ENCODE measurements at regions not wholly inside any gene's neighbourhood (a gene's known extent, or its start where the extent isn't known, plus 50 kb on each side); places are given as distances from the start of the nearest gene placed in this dataset.
A peak's percentile ranks its signal among the peaks of the same experiment; 100 is the strongest.

DNA sequence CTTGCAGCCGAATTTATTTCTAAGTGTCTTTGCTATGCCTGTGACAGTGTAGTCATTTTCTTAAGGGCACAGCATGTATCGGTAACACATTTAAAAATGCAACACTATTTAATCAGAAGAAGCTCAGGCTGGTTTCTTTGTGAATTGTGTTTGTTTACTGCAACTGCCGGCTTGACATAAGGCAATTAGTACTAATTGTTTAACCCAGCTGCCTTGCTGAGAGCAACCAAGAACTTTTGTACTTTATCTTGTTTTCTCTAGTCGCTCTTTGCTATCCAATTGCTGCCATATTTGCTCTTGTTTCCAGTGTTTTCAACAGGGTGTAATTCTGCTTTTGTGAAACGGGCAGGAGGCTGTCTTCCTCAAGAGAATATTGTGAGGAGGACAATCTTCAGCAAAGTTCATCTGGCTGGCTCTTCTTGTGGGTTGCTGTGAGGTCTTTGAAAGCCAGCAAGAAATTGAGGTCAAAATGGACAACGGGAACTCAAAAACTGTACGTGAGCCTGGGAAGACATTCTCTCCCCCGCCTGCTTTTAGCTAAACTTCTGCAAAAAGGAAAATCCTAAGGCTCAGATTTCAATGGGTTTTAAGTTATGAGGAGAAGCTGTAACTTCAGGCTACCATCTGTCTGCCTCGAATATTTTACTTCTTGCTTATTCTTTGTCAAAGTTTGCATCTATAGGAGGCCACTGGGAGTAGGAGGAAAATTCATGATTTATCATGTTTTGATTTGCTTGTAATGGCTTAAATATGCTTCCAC, 75.8 kb upstream of the TSHZ3 start:
- TF ChIP-seq, protein P1, sequence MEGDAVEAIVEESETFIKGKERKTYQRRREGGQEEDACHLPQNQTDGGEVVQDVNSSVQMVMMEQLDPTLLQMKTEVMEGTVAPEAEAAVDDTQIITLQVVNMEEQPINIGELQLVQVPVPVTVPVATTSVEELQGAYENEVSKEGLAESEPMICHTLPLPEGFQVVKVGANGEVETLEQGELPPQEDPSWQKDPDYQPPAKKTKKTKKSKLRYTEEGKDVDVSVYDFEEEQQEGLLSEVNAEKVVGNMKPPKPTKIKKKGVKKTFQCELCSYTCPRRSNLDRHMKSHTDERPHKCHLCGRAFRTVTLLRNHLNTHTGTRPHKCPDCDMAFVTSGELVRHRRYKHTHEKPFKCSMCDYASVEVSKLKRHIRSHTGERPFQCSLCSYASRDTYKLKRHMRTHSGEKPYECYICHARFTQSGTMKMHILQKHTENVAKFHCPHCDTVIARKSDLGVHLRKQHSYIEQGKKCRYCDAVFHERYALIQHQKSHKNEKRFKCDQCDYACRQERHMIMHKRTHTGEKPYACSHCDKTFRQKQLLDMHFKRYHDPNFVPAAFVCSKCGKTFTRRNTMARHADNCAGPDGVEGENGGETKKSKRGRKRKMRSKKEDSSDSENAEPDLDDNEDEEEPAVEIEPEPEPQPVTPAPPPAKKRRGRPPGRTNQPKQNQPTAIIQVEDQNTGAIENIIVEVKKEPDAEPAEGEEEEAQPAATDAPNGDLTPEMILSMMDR (IDR thresholded peaks at IDR 0.05; ENCODE audit: insufficient read depth, low read depth, low read length), result no peak
- peak; percentile 71 for DNase-seq (ENCODE audit: low read depth)
- no peak overlapping the region for H3K4me3 ChIP-seq (ENCODE audit: low read depth, low read length)

DNA sequence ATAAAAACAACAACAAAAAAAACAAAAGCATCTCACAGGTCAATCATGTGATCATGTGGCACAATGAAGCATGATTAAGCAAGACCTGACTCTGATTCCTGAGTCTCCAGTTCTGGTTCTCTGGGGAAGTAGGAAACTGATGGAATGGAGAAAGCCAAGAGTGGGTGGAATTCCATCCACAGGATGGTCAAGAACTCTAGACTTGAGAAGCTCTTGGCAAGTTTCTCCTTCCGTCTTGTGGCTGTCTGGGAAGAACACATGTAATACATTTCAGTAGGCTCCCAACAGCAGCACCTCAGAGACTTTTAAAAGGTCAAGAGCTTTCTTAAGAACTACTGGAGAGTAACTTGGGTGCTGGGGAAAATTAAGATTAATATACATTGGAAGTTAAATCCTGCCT, 78.6 kb upstream of the TSHZ3 start:
- DNase-seq (ENCODE audit: low read depth), result peak; percentile 25
- H3K4me3 ChIP-seq (ENCODE audit: low read depth, low read length), result no peak overlapping the region
- TF ChIP-seq, protein P1 (IDR thresholded peaks at IDR 0.05; ENCODE audit: insufficient read depth, low read depth, low read length), result no peak

DNA sequence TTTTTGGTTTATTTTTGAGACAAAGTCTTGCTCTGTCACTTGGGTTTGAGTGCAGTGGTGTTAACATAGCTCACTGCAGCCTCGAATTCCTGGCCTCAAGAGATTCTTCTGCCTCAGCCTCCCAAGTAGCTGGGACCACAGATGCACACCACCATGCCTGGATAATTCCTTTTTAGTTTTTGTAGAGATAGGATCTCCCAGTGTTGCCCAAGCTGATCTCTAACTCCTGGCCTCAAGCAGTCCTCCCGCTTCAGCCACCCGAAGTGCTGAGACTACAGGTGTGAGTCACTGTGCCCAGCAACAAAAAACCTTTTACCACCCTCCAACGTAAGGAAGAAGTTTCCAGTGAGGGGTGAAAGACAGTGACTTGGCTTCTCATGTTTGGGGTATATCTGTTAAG, 81.1 kb upstream of the TSHZ3 start:
- no peak overlapping the region for H3K4me3 ChIP-seq (ENCODE audit: low read depth, low read length)
- DNase-seq (ENCODE audit: low read depth), result no peak
- TF ChIP-seq, protein P1 (IDR thresholded peaks at IDR 0.05; ENCODE audit: insufficient read depth, low read depth, low read length), result no peak

DNA sequence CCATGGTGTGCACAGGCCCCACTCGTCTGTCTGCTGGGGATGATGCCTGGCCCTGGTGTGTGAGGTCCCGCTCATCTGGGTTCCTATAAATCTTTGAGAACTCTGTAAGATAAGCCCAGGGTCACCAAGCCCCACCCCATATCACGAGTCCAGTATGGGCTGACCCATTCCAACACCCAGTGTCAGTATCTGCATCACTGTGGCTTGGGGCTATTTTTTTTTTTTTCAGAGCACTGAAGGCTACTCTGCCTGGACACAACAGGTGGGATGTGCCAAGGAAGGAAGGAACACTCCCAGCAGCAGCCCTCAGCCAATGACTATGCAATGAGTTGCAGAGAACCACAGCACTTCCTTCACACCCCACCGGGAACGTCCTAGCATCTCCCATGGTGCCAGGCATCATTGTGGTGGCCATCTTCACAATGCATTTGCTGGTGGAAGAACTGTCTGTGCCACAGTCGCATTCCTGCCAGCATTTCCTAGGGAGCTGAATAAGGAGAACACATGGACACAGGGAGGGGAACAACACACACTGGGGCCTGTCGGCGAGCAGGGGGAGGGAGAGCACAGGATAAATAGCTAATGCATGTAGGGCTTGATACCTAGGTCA, 83.1 kb upstream of the TSHZ3 start:
- no peak overlapping the region for H3K4me3 ChIP-seq (ENCODE audit: low read depth, low read length)
- DNase-seq (ENCODE audit: low read depth), result no peak
- TF ChIP-seq, protein P1 (IDR thresholded peaks at IDR 0.05; ENCODE audit: insufficient read depth, low read depth, low read length), result no peak

DNA sequence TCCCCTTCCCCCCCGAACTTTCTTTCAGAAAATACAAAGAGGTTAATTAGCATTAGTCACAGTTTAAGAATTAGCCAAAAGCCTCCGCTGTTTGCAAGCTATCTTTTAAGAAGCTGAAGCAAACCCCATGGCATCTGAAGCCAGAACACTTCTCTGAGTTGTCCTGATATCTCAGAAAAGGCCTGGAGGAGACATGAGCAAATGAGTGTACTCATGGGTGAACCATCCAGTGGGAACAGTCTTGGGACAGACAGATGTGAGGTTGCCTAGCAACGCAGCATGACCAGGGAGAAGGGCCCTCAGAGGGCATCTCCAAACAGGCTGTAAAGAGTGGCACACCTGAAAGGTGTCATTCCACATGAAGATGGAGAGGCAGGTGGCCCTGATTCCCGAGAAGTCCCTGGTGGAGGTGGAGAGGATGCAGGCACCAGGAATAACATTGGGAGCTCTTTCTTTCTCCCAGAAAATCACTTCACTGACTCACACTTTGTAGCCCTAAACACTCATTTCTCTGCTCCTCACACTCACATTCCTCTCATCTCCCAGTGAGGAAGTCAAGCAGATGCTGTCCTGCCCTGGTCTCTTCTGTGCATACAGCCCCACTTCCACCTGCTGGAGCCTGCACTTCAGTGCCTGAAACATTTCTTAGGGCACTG, 87.0 kb upstream of the TSHZ3 start:
- TF ChIP-seq, protein P1 (IDR thresholded peaks at IDR 0.05; ENCODE audit: insufficient read depth, low read depth, low read length), result no peak
- peak; percentile 26 for DNase-seq (ENCODE audit: low read depth)
- H3K4me3 ChIP-seq (ENCODE audit: low read depth, low read length), result no peak overlapping the region

DNA sequence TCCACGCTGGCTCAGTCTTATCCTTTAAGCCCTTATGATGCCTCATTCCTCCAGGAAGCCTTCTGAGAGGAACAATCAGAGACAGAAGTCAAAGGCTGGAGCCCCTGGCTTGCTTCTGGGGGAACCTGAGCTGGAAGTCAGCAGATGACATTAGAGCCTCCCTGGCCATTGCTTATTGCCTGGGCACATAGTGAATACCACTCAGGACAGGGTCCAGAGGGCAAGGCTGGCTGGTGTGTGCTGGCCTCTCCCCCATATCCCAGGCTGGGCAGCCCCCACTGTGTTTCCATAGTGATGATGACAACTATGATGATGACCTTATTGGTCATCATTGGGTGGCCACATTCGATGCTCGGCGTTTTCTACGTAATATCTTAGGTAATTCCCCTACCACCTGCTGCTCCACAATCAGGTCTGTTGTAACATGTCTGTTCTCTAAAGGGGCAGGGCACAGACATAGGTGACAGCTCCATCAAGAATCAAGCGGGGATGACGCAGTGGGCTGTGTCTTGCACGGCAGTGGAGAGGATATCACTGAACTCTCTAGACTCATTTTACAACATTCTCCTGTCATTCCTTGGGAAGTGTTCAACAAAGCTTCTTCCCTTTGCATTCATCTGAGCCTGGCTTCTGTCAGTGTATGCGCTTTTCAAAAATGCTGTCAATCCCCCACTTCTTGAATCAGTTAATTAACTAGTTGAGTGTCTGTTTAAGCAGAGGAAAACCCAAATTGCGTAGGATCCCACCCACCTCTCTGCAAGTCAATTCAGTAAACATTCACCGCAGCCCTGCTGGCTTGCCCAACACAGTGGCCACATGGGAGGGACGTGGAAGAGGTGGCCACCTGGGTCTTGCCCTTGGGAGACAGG, 89.4 kb upstream of the TSHZ3 start:
- TF ChIP-seq, protein P1 (IDR thresholded peaks at IDR 0.05; ENCODE audit: insufficient read depth, low read depth, low read length), result no peak
- DNase-seq (ENCODE audit: low read depth), result no peak

More for the DNA sequence above, 89.4 kb upstream of the TSHZ3 start:
- H3K4me3 ChIP-seq (ENCODE audit: low read depth, low read length), result no peak overlapping the region
